ENCODE measurements at regions not wholly inside any gene's neighbourhood (a gene's known extent, or its start where the extent isn't known, plus 50 kb on each side); places are given as distances from the start of the nearest gene placed in this dataset.
A peak's percentile ranks its signal among the peaks of the same experiment; 100 is the strongest.

- TF ChIP-seq, protein P1, sequence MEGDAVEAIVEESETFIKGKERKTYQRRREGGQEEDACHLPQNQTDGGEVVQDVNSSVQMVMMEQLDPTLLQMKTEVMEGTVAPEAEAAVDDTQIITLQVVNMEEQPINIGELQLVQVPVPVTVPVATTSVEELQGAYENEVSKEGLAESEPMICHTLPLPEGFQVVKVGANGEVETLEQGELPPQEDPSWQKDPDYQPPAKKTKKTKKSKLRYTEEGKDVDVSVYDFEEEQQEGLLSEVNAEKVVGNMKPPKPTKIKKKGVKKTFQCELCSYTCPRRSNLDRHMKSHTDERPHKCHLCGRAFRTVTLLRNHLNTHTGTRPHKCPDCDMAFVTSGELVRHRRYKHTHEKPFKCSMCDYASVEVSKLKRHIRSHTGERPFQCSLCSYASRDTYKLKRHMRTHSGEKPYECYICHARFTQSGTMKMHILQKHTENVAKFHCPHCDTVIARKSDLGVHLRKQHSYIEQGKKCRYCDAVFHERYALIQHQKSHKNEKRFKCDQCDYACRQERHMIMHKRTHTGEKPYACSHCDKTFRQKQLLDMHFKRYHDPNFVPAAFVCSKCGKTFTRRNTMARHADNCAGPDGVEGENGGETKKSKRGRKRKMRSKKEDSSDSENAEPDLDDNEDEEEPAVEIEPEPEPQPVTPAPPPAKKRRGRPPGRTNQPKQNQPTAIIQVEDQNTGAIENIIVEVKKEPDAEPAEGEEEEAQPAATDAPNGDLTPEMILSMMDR (IDR thresholded peaks at IDR 0.05; ENCODE audit: low read length) = no peak
- TF ChIP-seq EZH2 (IDR thresholded peaks at IDR 0.05; ENCODE audit: borderline replicate concordance, low read length) = no peak
- H3K4me2 ChIP-seq (ENCODE audit: low read length) = peak overlapping the region; percentile 80
- H4K20me1 ChIP-seq (ENCODE audit: insufficient read depth, low read length) = no peaks in the 10 kb centered on the region
- H3K36me3 ChIP-seq (ENCODE audit: insufficient read depth, low read length) = peaks cover 5% of the 10 kb centered on the region; the same call in 1 of the 2 replicates
- H3K9ac ChIP-seq (ENCODE audit: low read length) = no peak overlapping the region
- no peak overlapping the region for H2AFZ ChIP-seq (ENCODE audit: low read length)
- H3K9me3 ChIP-seq (ENCODE audit: low read length) = no peaks in the 10 kb centered on the region
- no peak overlapping the region for H3K27ac ChIP-seq (ENCODE audit: low read depth, low read length, poor library complexity, severe bottlenecking)
- H3K27me3 ChIP-seq (ENCODE audit: insufficient read depth, low read length) = no peaks in the 10 kb centered on the region
- H3K79me2 ChIP-seq (ENCODE audit: insufficient read depth, low read length) = 0 out of 2 replicates have a peak, but pooled peaks cover 7% of the 10 kb centered on the region
- no peaks in the 10 kb centered on the region for H3K9me2 ChIP-seq (ENCODE audit: low read depth, low read length)
- no peaks in the 10 kb centered on the region for H3F3A ChIP-seq (ENCODE audit: insufficient read depth, low read length)
- peaks cover 34% of the 10 kb centered on the region for H3K4me1 ChIP-seq (ENCODE audit: insufficient read depth, low read length, severe bottlenecking)
- H3K4me3 ChIP-seq (ENCODE audit: low read depth, low read length, poor library complexity, severe bottlenecking) = peak overlapping the region; percentile 94
Measured at GRCh38 chr3:107242579-107242978, 134.7 kb upstream of the CCDC54 start.

- no peak overlapping the region for H3K27ac ChIP-seq (ENCODE audit: low read depth, low read length, poor library complexity, severe bottlenecking)
- H2AFZ ChIP-seq (ENCODE audit: low read length) = no peak overlapping the region
- H3K79me2 ChIP-seq (ENCODE audit: insufficient read depth, low read length) = 0 out of 2 replicates have a peak, but pooled peaks cover under 1% of the 10 kb centered on the region
- no peaks in the 10 kb centered on the region for H3K9me2 ChIP-seq (ENCODE audit: low read depth, low read length)
- no peaks in the 10 kb centered on the region for H3F3A ChIP-seq (ENCODE audit: insufficient read depth, low read length)
- no peak overlapping the region for H3K9ac ChIP-seq (ENCODE audit: low read length)
- H3K9me3 ChIP-seq (ENCODE audit: low read length) = no peaks in the 10 kb centered on the region
- no peak overlapping the region for H3K4me2 ChIP-seq (ENCODE audit: low read length)
- peaks cover 8% of the 10 kb centered on the region for H3K4me1 ChIP-seq (ENCODE audit: insufficient read depth, low read length, severe bottlenecking)
- no peaks in the 10 kb centered on the region for H3K27me3 ChIP-seq (ENCODE audit: insufficient read depth, low read length)
- TF ChIP-seq EZH2 (IDR thresholded peaks at IDR 0.05; ENCODE audit: borderline replicate concordance, low read length) = no peak
- TF ChIP-seq, protein P1 (IDR thresholded peaks at IDR 0.05; ENCODE audit: low read length) = no peak
- no peaks in the 10 kb centered on the region for H4K20me1 ChIP-seq (ENCODE audit: insufficient read depth, low read length)
- H3K4me3 ChIP-seq (ENCODE audit: low read depth, low read length, poor library complexity, severe bottlenecking) = no peak overlapping the region
- peaks cover 5% of the 10 kb centered on the region; the same call in 1 of the 2 replicates for H3K36me3 ChIP-seq (ENCODE audit: insufficient read depth, low read length)
Measured at GRCh38 chr3:107247116-107247515, 130.1 kb upstream of the CCDC54 start.

GRCh38 chr3:107249132-107249531 lies 128.1 kb upstream of the CCDC54 start:
- Histone ChIP-seq H3K4me3 (ENCODE audit: low read depth, low read length, poor library complexity, severe bottlenecking) (no peak overlapping the region), H3K4me2 (ENCODE audit: low read length) (no peak overlapping the region), H3K27ac (ENCODE audit: low read depth, low read length, poor library complexity, severe bottlenecking) (no peak overlapping the region), H3F3A (ENCODE audit: insufficient read depth, low read length) (no peaks in the 10 kb centered on the region), H3K79me2 (ENCODE audit: insufficient read depth, low read length) (no peaks in the 10 kb centered on the region), H3K9me3 (ENCODE audit: low read length) (no peaks in the 10 kb centered on the region), H3K27me3 (ENCODE audit: insufficient read depth, low read length) (no peaks in the 10 kb centered on the region), H4K20me1 (ENCODE audit: insufficient read depth, low read length) (no peaks in the 10 kb centered on the region), H3K9me2 (ENCODE audit: low read depth, low read length) (no peaks in the 10 kb centered on the region), H3K36me3 (ENCODE audit: insufficient read depth, low read length) (peaks cover 5% of the 10 kb centered on the region; the same call in 1 of the 2 replicates), H3K4me1 (ENCODE audit: insufficient read depth, low read length, severe bottlenecking) (no peaks in the 10 kb centered on the region), H3K9ac (ENCODE audit: low read length) (no peak overlapping the region), H2AFZ (ENCODE audit: low read length) (no peak overlapping the region)
- TF ChIP-seq, protein P1 (IDR thresholded peaks at IDR 0.05; ENCODE audit: low read length) = no peak
- no peak for TF ChIP-seq EZH2 (IDR thresholded peaks at IDR 0.05; ENCODE audit: borderline replicate concordance, low read length)

Measured in OCI-LY1 (cell line).